GM19043 (cell line): ENCODE measurements at regions not wholly inside any gene's neighbourhood (a gene's known extent, or its start where the extent isn't known, plus 50 kb on each side); places are given as distances from the start of the nearest gene placed in this dataset.
"Not testable (repeated sequence)": the region's sequence is repeated elsewhere in the genome, so short reads cannot be mapped to it uniquely, and the experiment has no call there.

ENCODE experiments used
- ATAC-seq: cut with Tn5 transposase; IDR thresholded peaks from one replicate; pipeline ENCODE4 v1.9.1; 2021; ENCODE audit warnings: low read depth; ENCODE audit not compliant: unreplicated experiment

GRCh38 chr21:14009238-14009981 lies 201.3 kb downstream of the LIPI start:
- ATAC-seq = not testable (repeated sequence)

GRCh38 chr21:14008436-14008835 lies 202.3 kb downstream of the LIPI start:
- not testable (repeated sequence) for ATAC-seq

- ATAC-seq = not testable (repeated sequence)
These were observed 202.7 kb downstream of the LIPI start for GRCh38 chr21:14008006-14008405.

GRCh38 chr21:14006144-14006543 lies 204.6 kb downstream of the LIPI start:
- ATAC-seq = not testable (repeated sequence)

- not testable (repeated sequence) for ATAC-seq
These were observed 223.5 kb downstream of the LIPI start for GRCh38 chr21:13986996-13987958.

- not testable (repeated sequence) for ATAC-seq
These were observed 224.6 kb downstream of the LIPI start for GRCh38 chr21:13985865-13986863.

GRCh38 chr21:13985137-13985864 lies 225.5 kb downstream of the LIPI start:
- not testable (repeated sequence) for ATAC-seq

- not testable (repeated sequence) for ATAC-seq
These were observed 226.0 kb downstream of the LIPI start for GRCh38 chr21:13984728-13985127.

- not testable (repeated sequence) for ATAC-seq
These were observed 229.3 kb downstream of the LIPI start for GRCh38 chr21:13981176-13982087.

GRCh38 chr21:13980115-13980662 lies 230.6 kb downstream of the LIPI start:
- peak; percentile 87 for ATAC-seq

GRCh38 chr21:13979608-13980007 lies 231.1 kb downstream of the LIPI start:
- ATAC-seq = not testable (repeated sequence)

- ATAC-seq = not testable (repeated sequence)
These were observed 236.2 kb downstream of the LIPI start for GRCh38 chr21:13974582-13974981.

- ATAC-seq = not testable (repeated sequence)
These were observed 240.9 kb downstream of the LIPI start for GRCh38 chr21:13969853-13970252.

- ATAC-seq = not testable (repeated sequence)
These were observed 241.8 kb downstream of the LIPI start for GRCh38 chr21:13969002-13969401.

- not testable (repeated sequence) for ATAC-seq
These were observed 247.5 kb downstream of the LIPI start for GRCh38 chr21:13963259-13963658.

- no peak for ATAC-seq
These were observed 273.5 kb downstream of the LIPI start for GRCh38 chr21:13937236-13937635.

- ATAC-seq = not testable (repeated sequence)
These were observed 274.5 kb downstream of the LIPI start for GRCh38 chr21:13936033-13936937.
